ENCODE measurements at regions not wholly inside any gene's neighbourhood (a gene's known extent, or its start where the extent isn't known, plus 50 kb on each side); places are given as distances from the start of the nearest gene placed in this dataset.

DNA sequence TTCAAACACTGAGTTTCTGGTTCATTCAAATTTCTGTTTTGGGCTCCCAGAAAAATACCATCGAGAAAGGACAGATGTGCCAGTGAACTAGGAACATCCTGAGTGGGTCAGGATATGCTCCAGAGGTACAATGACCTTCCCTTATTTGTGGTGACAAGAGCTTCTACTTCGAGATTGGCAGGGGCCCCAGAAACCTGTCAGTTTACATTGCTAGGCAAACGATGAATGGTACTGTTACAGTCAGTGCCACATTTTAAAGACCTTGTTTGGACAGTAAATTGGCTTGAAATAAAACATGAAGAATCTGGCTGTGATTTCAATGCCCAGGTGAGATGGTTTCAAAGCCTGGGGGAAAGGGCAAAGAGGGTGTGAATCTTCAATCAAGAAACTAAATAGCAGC, 454.5 kb upstream of the ID4 start:
- Histone ChIP-seq H3K27me3 (no peaks in the 10 kb centered on the region), H3K4me1 (no peaks in the 10 kb centered on the region), H3K36me3 (no peaks in the 10 kb centered on the region), H3K9me3 (no peaks in the 10 kb centered on the region), H3K4me3 (no peak overlapping the region), H3K27ac (no peak overlapping the region)
- DNase-seq: no peak
- TF ChIP-seq POLR2AphosphoS5 (IDR thresholded peaks at IDR 0.05) (no peak), EP300 (IDR thresholded peaks at IDR 0.05) (no peak), POLR2A (IDR thresholded peaks at IDR 0.05) (no peak)
- TF ChIP-seq, protein P1, sequence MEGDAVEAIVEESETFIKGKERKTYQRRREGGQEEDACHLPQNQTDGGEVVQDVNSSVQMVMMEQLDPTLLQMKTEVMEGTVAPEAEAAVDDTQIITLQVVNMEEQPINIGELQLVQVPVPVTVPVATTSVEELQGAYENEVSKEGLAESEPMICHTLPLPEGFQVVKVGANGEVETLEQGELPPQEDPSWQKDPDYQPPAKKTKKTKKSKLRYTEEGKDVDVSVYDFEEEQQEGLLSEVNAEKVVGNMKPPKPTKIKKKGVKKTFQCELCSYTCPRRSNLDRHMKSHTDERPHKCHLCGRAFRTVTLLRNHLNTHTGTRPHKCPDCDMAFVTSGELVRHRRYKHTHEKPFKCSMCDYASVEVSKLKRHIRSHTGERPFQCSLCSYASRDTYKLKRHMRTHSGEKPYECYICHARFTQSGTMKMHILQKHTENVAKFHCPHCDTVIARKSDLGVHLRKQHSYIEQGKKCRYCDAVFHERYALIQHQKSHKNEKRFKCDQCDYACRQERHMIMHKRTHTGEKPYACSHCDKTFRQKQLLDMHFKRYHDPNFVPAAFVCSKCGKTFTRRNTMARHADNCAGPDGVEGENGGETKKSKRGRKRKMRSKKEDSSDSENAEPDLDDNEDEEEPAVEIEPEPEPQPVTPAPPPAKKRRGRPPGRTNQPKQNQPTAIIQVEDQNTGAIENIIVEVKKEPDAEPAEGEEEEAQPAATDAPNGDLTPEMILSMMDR (IDR thresholded peaks at IDR 0.05): no peak
- 46% methylated on average over 3 of the region's 3 CpGs for WGBS, 2 donors
- no peak for ATAC-seq (ENCODE audit: low FRiP score in 2 of 2)

DNA sequence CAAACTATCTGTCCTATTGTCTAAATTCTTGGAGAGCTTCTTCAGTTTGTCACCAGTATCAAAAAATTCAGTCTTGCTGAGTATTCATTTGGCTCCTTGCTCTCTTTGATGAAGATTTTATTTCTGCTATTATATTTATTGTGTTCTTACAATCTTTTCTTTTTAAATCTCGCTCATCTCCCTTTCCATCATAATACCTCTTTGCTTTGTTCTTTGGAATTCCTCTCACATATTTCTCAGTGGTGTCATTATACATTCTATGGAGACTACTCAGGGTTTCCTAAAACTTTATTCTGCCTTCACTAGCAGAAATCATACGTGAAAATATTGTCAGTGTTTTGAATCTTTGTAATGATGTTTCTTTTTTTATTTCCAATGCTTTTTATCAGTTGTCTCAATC, 445.2 kb upstream of the ID4 start:
- TF ChIP-seq, protein P1 (IDR thresholded peaks at IDR 0.05): no peak
- TF ChIP-seq POLR2A (IDR thresholded peaks at IDR 0.05): no peak
- no peak for TF ChIP-seq POLR2AphosphoS5 (IDR thresholded peaks at IDR 0.05)
- no peak for TF ChIP-seq EP300 (IDR thresholded peaks at IDR 0.05)
- WGBS, 2 donors: 67 to 74% methylated on average over 2 of the region's 2 CpGs
- DNase-seq: no peak
- no peak for ATAC-seq (ENCODE audit: low FRiP score in 2 of 2)
- Histone ChIP-seq H3K27me3 (no peaks in the 10 kb centered on the region), H3K4me3 (no peak overlapping the region), H3K9me3 (peaks cover 0 to 4% (median 0%) of the 10 kb centered on the region in 4 donors), H3K4me1 (no peaks in the 10 kb centered on the region), H3K27ac (no peak overlapping the region), H3K36me3 (no peaks in the 10 kb centered on the region)

DNA sequence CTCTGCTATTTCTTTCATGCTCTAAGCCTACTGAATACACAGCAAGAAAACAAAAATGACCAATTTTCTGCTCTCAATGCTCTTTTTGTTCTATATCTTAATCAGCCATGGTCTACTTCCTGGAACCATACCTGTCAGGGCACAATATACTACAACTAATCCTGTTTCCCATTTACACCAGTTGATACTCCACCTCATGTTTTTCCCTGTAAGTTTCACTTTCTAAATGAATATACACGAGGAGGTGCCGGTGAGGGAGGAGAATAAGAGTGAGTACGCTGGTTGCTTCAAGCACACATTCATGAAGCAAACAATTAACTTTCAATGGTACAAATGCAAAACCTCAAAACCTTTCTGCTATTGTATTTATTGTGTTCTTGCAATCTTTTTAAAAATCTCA, 443.1 kb upstream of the ID4 start:
- H3K9me3 ChIP-seq: peaks cover 0 to 4% (median 0%) of the 10 kb centered on the region in 4 donors
- H3K27me3 ChIP-seq: no peaks in the 10 kb centered on the region
- H3K4me3 ChIP-seq: no peak overlapping the region
- H3K4me1 ChIP-seq: no peaks in the 10 kb centered on the region
- ATAC-seq (ENCODE audit: low FRiP score in 2 of 2) (no peak), DNase-seq (no peak)
- TF ChIP-seq POLR2AphosphoS5 (IDR thresholded peaks at IDR 0.05) (no peak), POLR2A (IDR thresholded peaks at IDR 0.05) (no peak), EP300 (IDR thresholded peaks at IDR 0.05) (no peak)
- TF ChIP-seq, protein P1 (IDR thresholded peaks at IDR 0.05): no peak
- H3K27ac ChIP-seq: no peak overlapping the region
- 84 to 89% methylated on average over 3 of the region's 3 CpGs for WGBS, 2 donors
- no peaks in the 10 kb centered on the region for H3K36me3 ChIP-seq

DNA sequence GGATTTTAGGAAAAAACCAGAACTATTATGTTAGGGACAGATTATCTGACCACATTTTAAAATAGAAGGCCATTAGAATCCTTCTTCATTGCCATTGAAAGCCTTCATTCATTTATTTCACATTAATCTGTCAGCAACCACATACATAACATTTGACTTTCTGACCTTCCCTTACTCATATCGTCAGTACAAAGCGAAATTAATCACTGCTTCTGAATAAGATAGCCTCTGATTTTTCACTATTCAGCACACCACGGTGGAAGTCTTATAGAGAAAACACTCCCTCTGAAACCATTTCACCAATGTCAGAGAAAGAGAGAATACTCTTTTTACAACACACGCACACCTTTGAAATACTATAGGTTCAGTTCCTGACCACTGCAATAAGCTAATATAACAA, 442.5 kb upstream of the ID4 start:
- no peak for DNase-seq
- TF ChIP-seq, protein P1 (IDR thresholded peaks at IDR 0.05): no peak
- TF ChIP-seq POLR2AphosphoS5 (IDR thresholded peaks at IDR 0.05) (no peak), EP300 (IDR thresholded peaks at IDR 0.05) (no peak), POLR2A (IDR thresholded peaks at IDR 0.05) (no peak)
- Histone ChIP-seq H3K27ac (no peak overlapping the region), H3K4me1 (no peaks in the 10 kb centered on the region), H3K36me3 (no peaks in the 10 kb centered on the region), H3K27me3 (no peaks in the 10 kb centered on the region), H3K4me3 (no peak overlapping the region), H3K9me3 (peaks cover 0 to 4% (median 0%) of the 10 kb centered on the region in 4 donors)
- ATAC-seq (ENCODE audit: low FRiP score in 2 of 2): no peak
- WGBS, 2 donors: 72 to 78% methylated on average over 4 of the region's 4 CpGs

DNA sequence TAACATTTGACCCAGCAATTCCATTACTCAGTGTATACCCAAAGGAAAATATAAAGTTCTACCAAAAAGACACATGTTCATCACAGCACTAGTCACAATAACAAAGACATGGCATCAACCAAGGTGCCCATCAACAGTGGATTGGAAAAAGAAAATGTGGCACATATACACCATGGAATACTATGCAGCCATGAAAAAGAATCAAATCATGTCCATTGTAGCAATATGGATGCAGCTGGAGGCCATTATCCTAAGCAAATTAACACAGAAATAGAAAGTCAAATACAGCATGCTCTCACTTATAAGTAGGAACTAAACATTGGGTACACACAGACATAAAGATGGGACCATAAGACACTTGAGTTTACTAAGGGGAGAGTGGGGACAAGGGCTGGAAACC, 441.9 kb upstream of the ID4 start:
- H3K27ac ChIP-seq: no peak overlapping the region
- ATAC-seq (ENCODE audit: low FRiP score in 2 of 2) (no peak), DNase-seq (no peak)
- H3K27me3 ChIP-seq: no peaks in the 10 kb centered on the region
- no peak overlapping the region for H3K4me3 ChIP-seq
- H3K9me3 ChIP-seq: peaks cover 0 to 4% (median 0%) of the 10 kb centered on the region in 4 donors
- no peak for TF ChIP-seq POLR2AphosphoS5 (IDR thresholded peaks at IDR 0.05)
- TF ChIP-seq EP300 (IDR thresholded peaks at IDR 0.05): no peak
- TF ChIP-seq, protein P1 (IDR thresholded peaks at IDR 0.05): no peak
- no peak for TF ChIP-seq POLR2A (IDR thresholded peaks at IDR 0.05)
- no peaks in the 10 kb centered on the region for H3K36me3 ChIP-seq
- H3K4me1 ChIP-seq: no peaks in the 10 kb centered on the region

All from upper lobe of left lung (tissue), 6 donors.